ENCODE measurements at regions not wholly inside any gene's neighbourhood (a gene's known extent, or its start where the extent isn't known, plus 50 kb on each side); places are given as distances from the start of the nearest gene placed in this dataset.

GRCh38 chr5:111929867-111930266 lies 172.9 kb upstream of the NREP start:
- Histone ChIP-seq H3K36me3 (replicated peaks in 1 of 2; ENCODE audit: insufficient read depth in 1 of 2, low read depth in 2 of 2) (no peaks in the 10 kb centered on the region), H3K4me1 (no peaks in the 10 kb centered on the region), H3K27ac (no peak overlapping the region), H3K9me3 (no peaks in the 10 kb centered on the region), H3K4me3 (no peak overlapping the region), H3K27me3 (no peaks in the 10 kb centered on the region)
- intact Hi-C loops (cut with DNase I) = no loop called here
- DNase-seq (peak in 1 of 4 donors; percentile 13), ATAC-seq (no peak)
- 71 to 91% methylated on average over 1 of the region's 1 CpG for WGBS, 2 donors
- no peak for TF ChIP-seq POLR2A (IDR thresholded peaks at IDR 0.05)
- no peak for TF ChIP-seq CTCF (IDR thresholded peaks at IDR 0.05)

GRCh38 chr5:111929261-111929660 lies 172.3 kb upstream of the NREP start:
- Histone ChIP-seq H3K27me3 (no peaks in the 10 kb centered on the region), H3K9me3 (no peaks in the 10 kb centered on the region), H3K27ac (no peak overlapping the region), H3K36me3 (replicated peaks in 1 of 2; ENCODE audit: insufficient read depth in 1 of 2, low read depth in 2 of 2) (no peaks in the 10 kb centered on the region), H3K4me1 (no peaks in the 10 kb centered on the region), H3K4me3 (no peak overlapping the region)
- TF ChIP-seq POLR2A (IDR thresholded peaks at IDR 0.05) (no peak), CTCF (IDR thresholded peaks at IDR 0.05) (no peak)
- ATAC-seq = no peak
- intact Hi-C loops (cut with DNase I) = no loop called here
- no peak for DNase-seq

- no peak for DNase-seq
- TF ChIP-seq POLR2A (IDR thresholded peaks at IDR 0.05) = no peak
- TF ChIP-seq CTCF (IDR thresholded peaks at IDR 0.05) = no peak
- intact Hi-C loops (cut with DNase I) = no loop called here
- Histone ChIP-seq H3K36me3 (replicated peaks in 1 of 2; ENCODE audit: insufficient read depth in 1 of 2, low read depth in 2 of 2) (no peaks in the 10 kb centered on the region), H3K4me3 (no peak overlapping the region), H3K9me3 (no peaks in the 10 kb centered on the region), H3K4me1 (no peaks in the 10 kb centered on the region), H3K27me3 (no peaks in the 10 kb centered on the region), H3K27ac (no peak overlapping the region)
- ATAC-seq = no peak
Observed at GRCh38 chr5:111928511-111928910, 171.5 kb upstream of the NREP start.

- Histone ChIP-seq H3K9me3 (no peaks in the 10 kb centered on the region), H3K36me3 (replicated peaks in 1 of 2; ENCODE audit: insufficient read depth in 1 of 2, low read depth in 2 of 2) (no peaks in the 10 kb centered on the region), H3K27ac (no peak overlapping the region), H3K4me1 (no peaks in the 10 kb centered on the region), H3K4me3 (no peak overlapping the region), H3K27me3 (no peaks in the 10 kb centered on the region)
- intact Hi-C loops (cut with DNase I) = no loop called here
- WGBS, 2 donors = 90 to 91% methylated on average over 2 of the region's 2 CpGs
- TF ChIP-seq CTCF (IDR thresholded peaks at IDR 0.05) = no peak
- TF ChIP-seq POLR2A (IDR thresholded peaks at IDR 0.05) = no peak
- DNase-seq (no peak), ATAC-seq (no peak)
Observed at GRCh38 chr5:111927191-111927590, 170.2 kb upstream of the NREP start.

GRCh38 chr5:111926026-111926425 lies 169.0 kb upstream of the NREP start:
- Histone ChIP-seq H3K27me3 (no peaks in the 10 kb centered on the region), H3K36me3 (replicated peaks in 1 of 2; ENCODE audit: insufficient read depth in 1 of 2, low read depth in 2 of 2) (no peaks in the 10 kb centered on the region), H3K4me1 (no peaks in the 10 kb centered on the region), H3K27ac (no peak overlapping the region), H3K9me3 (no peaks in the 10 kb centered on the region), H3K4me3 (no peak overlapping the region)
- DNase-seq = no peak
- 92 to 94% methylated on average over 3 of the region's 3 CpGs for WGBS, 2 donors
- TF ChIP-seq POLR2A (IDR thresholded peaks at IDR 0.05) (no peak), CTCF (IDR thresholded peaks at IDR 0.05) (no peak)
- intact Hi-C loops (cut with DNase I) = no loop called here
- no peak for ATAC-seq
